Neutrophil (primary cell): ENCODE measurements at regions not wholly inside any gene's neighbourhood (a gene's known extent, or its start where the extent isn't known, plus 50 kb on each side); places are given as distances from the start of the nearest gene placed in this dataset.

Source experiments
- H3K27ac ChIP-seq: fragments of 200-600 bp; sonication (generic); 2 replicates; pipeline ENCODE4 v1.5.1; 2016; ENCODE audit warnings: mild to moderate bottlenecking, moderate library complexity
- H3K27me3 ChIP-seq: fragments of 200-600 bp; sonication (generic); 2 replicates; pipeline ENCODE4 v1.6.0; 2016; ENCODE audit warnings: mild to moderate bottlenecking
- H3K36me3 ChIP-seq: fragments of 200-600 bp; sonication (generic); 2 replicates; pipeline ENCODE4 v1.5.1; 2017
- H3K4me1 ChIP-seq, 2 experiments: fragments of 200-600 bp in 1 of 2; sonication (generic) in 1 of 2; 1 replicate in 1 of 2; 2 replicates in 1 of 2; pipeline versions ENCODE4 v1.5.1 to v1.6.1; 2013 to 2016; ENCODE audit warnings: low read depth in 1 of 2, low read length in 1 of 2, mild to moderate bottlenecking in 1 of 2, moderate library complexity in 1 of 2; ENCODE audit not compliant: control insufficient read depth in 1 of 2, insufficient read depth in 1 of 2
- H3K4me3 ChIP-seq, 2 experiments: fragments of 200-600 bp in 1 of 2; sonication (generic) in 1 of 2; 1 replicate in 1 of 2; 2 replicates in 1 of 2; pipeline ENCODE4 v1.5.1; 2013 to 2016; ENCODE audit warnings: low read depth in 1 of 2, low read length in 1 of 2, mild to moderate bottlenecking in 1 of 2, moderate library complexity in 1 of 2
- H3K9me3 ChIP-seq: fragments of 200-600 bp; sonication (generic); 2 replicates; pipeline ENCODE4 v1.5.1; 2016
- CTCF ChIP-seq: fragments of 200-600 bp; sonication (generic); IDR thresholded peaks from 2 replicates; pipeline ENCODE4 v1.5.1; 2016; ENCODE audit warnings: antibody characterized with exemption

DNA sequence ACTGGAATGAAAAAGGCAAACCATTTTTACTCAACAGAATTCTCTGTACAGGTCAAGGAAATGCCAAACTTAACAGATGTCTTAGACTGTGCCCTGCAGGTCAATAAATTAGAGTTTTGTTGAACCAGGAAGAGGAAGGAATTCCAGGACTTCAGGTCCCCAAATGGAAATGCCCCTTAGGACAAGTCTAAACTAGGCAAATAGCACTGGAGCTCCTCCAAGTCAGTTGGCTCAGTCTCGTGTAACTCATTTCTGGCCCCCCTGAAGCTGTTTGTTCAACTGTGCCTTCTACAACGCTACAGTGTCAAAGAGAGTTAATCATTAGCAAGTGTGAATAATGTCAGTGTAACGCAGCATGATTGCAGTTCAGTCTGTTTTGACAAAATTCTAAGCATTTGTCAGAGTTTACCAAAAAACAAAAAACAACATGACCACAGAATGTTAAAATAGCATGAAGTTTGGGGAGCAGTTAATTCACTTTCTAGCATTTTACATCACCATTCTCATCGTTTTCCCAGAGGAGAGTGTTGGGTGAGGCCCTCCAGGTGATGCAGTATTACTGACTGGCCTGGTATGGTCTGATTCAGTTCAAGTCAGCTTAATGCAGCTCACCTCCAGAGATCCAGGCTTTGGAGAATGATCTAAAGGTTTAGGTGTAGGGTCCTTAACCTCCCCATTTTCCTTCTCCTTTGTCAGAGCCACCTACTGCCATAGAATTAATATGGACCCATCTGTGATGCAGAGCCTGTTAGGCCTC, 108.1 kb downstream of the AQP4 start:
- H3K4me1 ChIP-seq, result no peaks in the 10 kb centered on the region
- H3K27me3 ChIP-seq, result no peaks in the 10 kb centered on the region
- H3K27ac ChIP-seq, result no peak overlapping the region
- no peak for TF ChIP-seq CTCF
- no peaks in the 10 kb centered on the region for H3K36me3 ChIP-seq
- no peaks in the 10 kb centered on the region for H3K9me3 ChIP-seq
- no peak overlapping the region for H3K4me3 ChIP-seq

DNA sequence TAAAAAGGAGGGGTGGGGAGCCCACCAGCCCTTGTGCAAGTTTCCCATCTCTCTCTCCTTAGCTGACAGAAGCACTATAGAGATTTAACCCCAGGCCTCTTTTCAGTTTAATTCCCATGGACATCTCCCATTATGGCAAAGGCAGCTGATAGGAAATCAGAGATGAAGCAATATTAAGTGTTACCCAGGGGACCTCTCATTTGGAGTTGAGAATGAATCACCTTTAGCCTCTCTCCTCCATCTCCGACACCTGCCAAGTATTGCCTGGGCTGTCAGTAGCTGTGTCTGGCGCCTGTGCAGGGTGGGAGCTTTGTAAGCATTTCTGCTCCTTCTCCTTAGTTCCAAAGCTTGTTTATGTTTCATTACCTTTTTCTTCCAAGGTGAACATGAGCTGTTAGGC, 109.0 kb downstream of the AQP4 start:
- Histone ChIP-seq H3K27me3 (no peaks in the 10 kb centered on the region), H3K4me1 (no peaks in the 10 kb centered on the region), H3K4me3 (no peak overlapping the region), H3K36me3 (no peaks in the 10 kb centered on the region), H3K9me3 (no peaks in the 10 kb centered on the region), H3K27ac (no peak overlapping the region)
- no peak for TF ChIP-seq CTCF

GRCh38 chr18:26746826-26747475, 118.6 kb downstream of the AQP4 start:
- TF ChIP-seq CTCF, result no peak
- Histone ChIP-seq H3K27me3 (no peaks in the 10 kb centered on the region), H3K4me3 (no peak overlapping the region), H3K27ac (no peak overlapping the region), H3K36me3 (no peaks in the 10 kb centered on the region), H3K4me1 (peaks cover 5 to 6% of the 10 kb centered on the region in 2 experiments), H3K9me3 (no peaks in the 10 kb centered on the region)

- H3K4me3 ChIP-seq, result no peak overlapping the region
- H3K27me3 ChIP-seq, result no peaks in the 10 kb centered on the region
- no peak overlapping the region for H3K27ac ChIP-seq
- H3K36me3 ChIP-seq, result no peaks in the 10 kb centered on the region
- no peaks in the 10 kb centered on the region for H3K9me3 ChIP-seq
- no peak for TF ChIP-seq CTCF
- H3K4me1 ChIP-seq, result peaks cover 5 to 6% of the 10 kb centered on the region in 2 experiments
These were observed 119.1 kb downstream of the AQP4 start for GRCh38 chr18:26746398-26746797.

DNA sequence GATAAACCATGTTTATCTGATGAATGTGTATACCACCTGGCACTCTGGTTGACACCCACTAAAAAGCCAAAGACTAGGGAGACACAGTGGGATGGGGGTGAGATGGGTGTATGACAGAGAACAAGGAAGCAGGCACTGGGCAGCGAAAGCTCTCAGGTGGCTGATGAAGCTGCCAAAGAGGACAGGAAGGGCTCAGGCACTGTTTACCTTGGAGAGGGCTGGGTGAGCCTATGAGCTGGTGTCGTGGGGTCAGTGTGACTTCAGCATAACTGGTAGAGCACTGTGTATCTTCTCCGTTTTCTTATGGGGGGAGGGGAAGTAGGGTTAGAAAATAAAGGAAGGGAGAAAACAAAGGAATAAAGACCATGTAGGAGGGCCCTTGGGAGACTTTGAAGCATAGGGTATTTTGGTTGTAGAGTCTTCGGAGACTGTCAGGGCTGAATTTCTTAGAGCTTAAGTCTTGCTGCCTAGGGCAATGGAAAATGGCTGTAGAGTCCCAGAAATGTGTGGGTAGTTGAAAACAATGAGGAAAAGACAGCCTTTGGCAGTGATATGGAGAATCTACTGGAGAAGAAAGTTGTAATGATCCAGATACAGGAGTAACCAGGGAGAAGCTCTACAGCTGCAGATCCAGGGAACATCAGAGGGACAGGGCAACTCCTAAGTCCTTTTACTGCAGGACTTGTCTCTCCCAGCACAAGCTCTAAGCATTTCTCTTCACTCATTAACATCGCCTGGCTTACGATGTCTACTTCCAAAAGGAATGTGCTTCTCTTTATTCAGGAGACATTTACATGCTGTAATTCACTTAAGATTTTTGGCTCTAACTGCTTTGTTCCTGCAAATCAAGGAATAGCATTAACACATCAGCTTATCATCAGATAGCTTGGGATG, 120.0 kb downstream of the AQP4 start:
- TF ChIP-seq CTCF, result no peak
- Histone ChIP-seq H3K27me3 (no peaks in the 10 kb centered on the region), H3K4me3 (no peak overlapping the region), H3K27ac (no peak overlapping the region), H3K36me3 (no peaks in the 10 kb centered on the region), H3K9me3 (no peaks in the 10 kb centered on the region), H3K4me1 (peaks cover 5 to 6% of the 10 kb centered on the region in 2 experiments)
